Neuronal stem cell (in vitro differentiated cells): ENCODE measurements at regions not wholly inside any gene's neighbourhood (a gene's known extent, or its start where the extent isn't known, plus 50 kb on each side); places are given as distances from the start of the nearest gene placed in this dataset.
A peak's percentile ranks its signal among the peaks of the same experiment; 100 is the strongest.

Experiments used
- DNase-seq: peaks from one replicate; pipeline ENCODE4 v3.0.0-alpha.2; 2013; ENCODE audit warnings: low spot score
- H2AFZ ChIP-seq: one replicate; pipeline ENCODE4 v1.6.1; 2013; ENCODE audit warnings: mild to moderate bottlenecking, low read length, inconsistent platforms
- H2AK5ac ChIP-seq: 2 replicates; pipeline ENCODE4 v1.6.1; 2013; ENCODE audit warnings: low read depth, mild to moderate bottlenecking, inconsistent platforms, low read length, moderate library complexity, mixed read lengths
- H2BK120ac ChIP-seq: 2 replicates; pipeline ENCODE4 v1.6.1; 2013; ENCODE audit warnings: low read depth, mild to moderate bottlenecking, inconsistent platforms, low read length, moderate library complexity, mixed read lengths
- H2BK12ac ChIP-seq: one replicate; pipeline ENCODE4 v1.6.1; 2013; ENCODE audit warnings: low read length, inconsistent platforms
- H2BK15ac ChIP-seq: 2 replicates; pipeline ENCODE4 v1.6.1; 2013; ENCODE audit warnings: mild to moderate bottlenecking, low read length, inconsistent platforms, mixed read lengths
- H2BK5ac ChIP-seq: one replicate; pipeline ENCODE4 v1.6.1; 2013; ENCODE audit warnings: inconsistent platforms, mild to moderate bottlenecking, low read length, moderate library complexity
- H3K14ac ChIP-seq: one replicate; pipeline ENCODE4 v1.6.1; 2013; ENCODE audit warnings: low read length, inconsistent platforms
- H3K18ac ChIP-seq: 2 replicates; pipeline ENCODE4 v1.6.1; 2013; ENCODE audit warnings: low read length, inconsistent platforms
- H3K23ac ChIP-seq: 2 replicates; pipeline ENCODE4 v1.6.1; 2013; ENCODE audit warnings: low read depth, mild to moderate bottlenecking, mixed read lengths, low read length, inconsistent platforms; ENCODE audit not compliant: poor library complexity
- H3K27ac ChIP-seq: replicated peaks from 3 replicates; pipeline ENCODE4 v1.5.1; 2013; ENCODE audit warnings: low read length, inconsistent platforms
- H3K27me3 ChIP-seq, 3 experiments: 2 replicates each; pipeline ENCODE4 v1.6.1; 2013; ENCODE audit warnings: low read length in 3 of 3, mild to moderate bottlenecking in 2 of 3, inconsistent platforms in 1 of 3, low read depth in 1 of 3, mixed read lengths in 1 of 3, moderate library complexity in 1 of 3; ENCODE audit not compliant: control insufficient read depth in 3 of 3, insufficient read depth in 3 of 3
- H3K36me3 ChIP-seq, 2 donors: replicated peaks in 1 of 2; 2 replicates each; pipeline ENCODE4 v1.6.1; 2013; ENCODE audit warnings: low read length in 2 of 2; ENCODE audit not compliant: control insufficient read depth in 2 of 2, insufficient read depth in 2 of 2
- H3K4ac ChIP-seq: 2 replicates; pipeline ENCODE4 v1.6.1; 2013; ENCODE audit warnings: inconsistent platforms, mild to moderate bottlenecking, low read length, moderate library complexity
- H3K4me1 ChIP-seq, 2 donors: 1 replicate in 1 of 2; 2 replicates in 1 of 2; pipeline ENCODE4 v1.6.1; 2013; ENCODE audit warnings: low read length in 2 of 2, low read depth in 1 of 2; ENCODE audit not compliant: control insufficient read depth in 2 of 2, insufficient read depth in 1 of 2
- H3K4me2 ChIP-seq: one replicate; pipeline ENCODE4 v1.6.1; 2013; ENCODE audit warnings: mild to moderate bottlenecking, low read length, inconsistent platforms; ENCODE audit not compliant: insufficient read depth, poor library complexity, severe bottlenecking
- H3K4me3 ChIP-seq, 2 donors: 2 replicates each; pipeline ENCODE4 v1.5.1; 2013; ENCODE audit warnings: low read length in 2 of 2, mild to moderate bottlenecking in 2 of 2, inconsistent platforms in 1 of 2, moderate library complexity in 1 of 2
- H3K79me1 ChIP-seq: one replicate; pipeline ENCODE4 v1.6.1; 2013; ENCODE audit warnings: low read depth, mild to moderate bottlenecking, inconsistent platforms, low read length, moderate library complexity
- H3K9ac ChIP-seq: one replicate; pipeline ENCODE4 v1.6.1; 2013; ENCODE audit warnings: mild to moderate bottlenecking, low read depth, low read length, inconsistent platforms; ENCODE audit not compliant: poor library complexity
- H3K9me3 ChIP-seq, 2 donors: replicated peaks in 1 of 2; 2 replicates each; pipeline versions ENCODE3 to v1.6.1; 2013; ENCODE audit warnings: low read length in 2 of 2, mild to moderate bottlenecking in 2 of 2, inconsistent platforms in 1 of 2, low read depth in 1 of 2, mixed read lengths in 1 of 2, moderate library complexity in 1 of 2; ENCODE audit not compliant: control insufficient read depth in 2 of 2, insufficient read depth in 1 of 2
- H4K8ac ChIP-seq: one replicate; pipeline ENCODE4 v1.6.1; 2013; ENCODE audit warnings: low read depth, mild to moderate bottlenecking, inconsistent platforms, low read length, moderate library complexity
- H4K91ac ChIP-seq: one replicate; pipeline ENCODE4 v1.6.1; 2013; ENCODE audit warnings: low read length, low read depth, mild to moderate bottlenecking, inconsistent platforms; ENCODE audit not compliant: poor library complexity
- WGBS, 2 donors: extraction: QIAGEN DNeasy Blood & Tissue Kit; methylation state at CpG; one replicate each; pipeline ENCODE4 v1.1.7; 2013; ENCODE audit warnings: missing lambda C conversion rate in 2 of 2, mixed read lengths in 1 of 2; ENCODE audit not compliant: insufficient read length in 2 of 2, insufficient replicate concordance in 1 of 2; ENCODE audit errors: extremely low coverage in 2 of 2; 5-methylcytosine and 5-hydroxymethylcytosine counted together

DNA sequence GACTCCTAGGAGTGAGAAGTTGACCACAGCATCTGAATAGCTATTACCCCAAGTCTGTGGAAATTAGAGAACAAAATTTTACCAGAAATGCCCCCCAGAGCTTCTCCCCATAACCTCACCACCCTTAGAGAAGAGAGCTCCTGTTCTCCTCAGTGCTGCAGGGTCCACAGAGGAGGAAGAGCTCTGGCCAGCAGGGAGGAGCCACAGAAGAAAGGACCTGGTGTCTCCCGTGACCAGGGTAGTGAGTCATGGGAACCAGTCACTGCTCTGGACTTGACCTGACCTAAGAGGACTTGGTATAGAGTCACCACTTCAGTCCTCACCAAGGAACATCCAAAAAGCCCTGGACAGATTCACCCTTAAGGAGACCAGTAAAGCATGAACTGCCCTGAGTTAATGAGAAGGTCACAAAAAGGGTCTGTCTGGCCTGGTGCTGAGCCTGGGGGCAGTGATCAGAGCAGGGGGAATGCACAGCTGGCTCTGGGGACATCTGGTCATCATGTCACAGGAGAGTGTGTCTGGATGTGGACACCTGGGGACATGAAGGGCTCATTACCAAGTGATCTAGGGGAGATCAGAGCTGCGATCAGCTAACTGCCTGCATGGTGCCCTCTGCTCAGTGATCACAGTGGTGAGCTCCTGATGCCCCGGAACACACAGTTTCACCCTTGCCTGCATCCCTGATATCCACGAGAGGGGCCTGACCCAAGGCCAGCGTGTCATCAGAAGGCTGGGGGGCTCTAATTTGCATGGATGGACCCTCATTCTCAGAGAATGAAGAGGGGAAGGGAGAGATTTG lies 103.3 kb upstream of the TOP3B start:
- Histone ChIP-seq H3K4me1 (no peaks in the 10 kb centered on the region), H2BK5ac (no peak overlapping the region), H3K14ac (peak overlapping the region; percentile 23), H3K18ac (no peak overlapping the region), H2BK12ac (no peak overlapping the region), H2AK5ac (no peak overlapping the region), H3K27me3 (peaks cover 3 to 55% (median 42%) of the 10 kb centered on the region in 3 experiments), H3K36me3 (no peaks in the 10 kb centered on the region), H4K91ac (no peak overlapping the region), H3K9ac (no peak overlapping the region), H3K4me3 (no peak overlapping the region), H2AFZ (no peak overlapping the region), H2BK15ac (no peak overlapping the region), H3K4ac (no peak overlapping the region), H3K27ac (no peak overlapping the region), H4K8ac (no peak overlapping the region), H3K23ac (peak overlapping the region; percentile 61), H2BK120ac (no peak overlapping the region), H3K79me1 (no peaks in the 10 kb centered on the region), H3K9me3 (peaks cover 0 to 2% of the 10 kb centered on the region in 2 donors), H3K4me2 (no peak overlapping the region)
- WGBS, 2 donors = no CpG with 5 or more reads among the region's 5 CpGs
- DNase-seq = no peak

- H2AFZ ChIP-seq = no peak overlapping the region
- H3K79me1 ChIP-seq = no peaks in the 10 kb centered on the region
- no peak overlapping the region for H3K18ac ChIP-seq
- no peak overlapping the region for H2BK12ac ChIP-seq
- H3K23ac ChIP-seq = peak overlapping the region; percentile 1
- no peaks in the 10 kb centered on the region for H3K4me1 ChIP-seq
- H2AK5ac ChIP-seq = no peak overlapping the region
- no peak overlapping the region for H2BK5ac ChIP-seq
- no peak overlapping the region for H2BK15ac ChIP-seq
- H3K4me3 ChIP-seq = no peak overlapping the region
- H3K27me3 ChIP-seq = peaks cover 3 to 58% (median 50%) of the 10 kb centered on the region in 3 experiments
- H4K91ac ChIP-seq = no peak overlapping the region
- H4K8ac ChIP-seq = no peak overlapping the region
- H3K9me3 ChIP-seq = peaks cover 0 to 2% of the 10 kb centered on the region in 2 donors
- H3K4me2 ChIP-seq = no peak overlapping the region
- no peak overlapping the region for H3K9ac ChIP-seq
- H3K36me3 ChIP-seq = no peaks in the 10 kb centered on the region
- H2BK120ac ChIP-seq = no peak overlapping the region
- no peak overlapping the region for H3K4ac ChIP-seq
- H3K14ac ChIP-seq = no peak overlapping the region
- no peak for DNase-seq
- WGBS, 2 donors = no CpG with 5 or more reads among the region's 4 CpGs
- H3K27ac ChIP-seq = no peak overlapping the region
Measured at GRCh38 chr22:22084089-22084711, 101.6 kb upstream of the TOP3B start.

DNA sequence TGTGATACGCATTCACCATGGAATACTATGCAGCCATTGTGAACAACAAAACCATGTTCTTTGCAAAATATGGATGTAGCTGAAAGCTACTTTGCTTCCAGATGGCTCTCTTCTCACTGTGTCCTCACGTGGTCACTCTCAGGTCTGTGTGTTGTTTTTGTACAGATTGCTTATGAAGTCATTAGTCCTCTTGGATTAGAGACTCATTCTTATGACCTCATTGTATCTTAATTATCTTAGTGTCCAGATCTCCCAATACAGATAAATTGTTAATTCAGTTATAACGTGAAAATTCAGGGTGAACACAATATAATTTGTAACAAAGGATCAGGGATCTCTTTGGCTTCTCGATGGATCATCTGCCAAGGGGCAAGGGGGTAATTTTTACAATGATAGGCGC lies 100.4 kb upstream of the TOP3B start:
- Histone ChIP-seq H2BK15ac (no peak overlapping the region), H3K4ac (no peak overlapping the region), H3K4me1 (no peaks in the 10 kb centered on the region), H3K9ac (no peak overlapping the region), H2AFZ (no peak overlapping the region), H3K27me3 (peaks cover 3 to 52% (median 40%) of the 10 kb centered on the region in 3 experiments), H2BK5ac (no peak overlapping the region), H3K79me1 (no peaks in the 10 kb centered on the region), H3K36me3 (no peaks in the 10 kb centered on the region), H3K9me3 (peaks cover 0 to 2% of the 10 kb centered on the region in 2 donors), H3K18ac (no peak overlapping the region), H4K8ac (no peak overlapping the region), H3K14ac (no peak overlapping the region), H3K4me2 (no peak overlapping the region), H2BK12ac (no peak overlapping the region), H2BK120ac (no peak overlapping the region), H3K27ac (no peak overlapping the region), H3K4me3 (no peak overlapping the region), H3K23ac (no peak overlapping the region), H2AK5ac (no peak overlapping the region), H4K91ac (no peak overlapping the region)
- no peak for DNase-seq
- no CpG with 5 or more reads among the region's 5 CpGs for WGBS, 2 donors

DNA sequence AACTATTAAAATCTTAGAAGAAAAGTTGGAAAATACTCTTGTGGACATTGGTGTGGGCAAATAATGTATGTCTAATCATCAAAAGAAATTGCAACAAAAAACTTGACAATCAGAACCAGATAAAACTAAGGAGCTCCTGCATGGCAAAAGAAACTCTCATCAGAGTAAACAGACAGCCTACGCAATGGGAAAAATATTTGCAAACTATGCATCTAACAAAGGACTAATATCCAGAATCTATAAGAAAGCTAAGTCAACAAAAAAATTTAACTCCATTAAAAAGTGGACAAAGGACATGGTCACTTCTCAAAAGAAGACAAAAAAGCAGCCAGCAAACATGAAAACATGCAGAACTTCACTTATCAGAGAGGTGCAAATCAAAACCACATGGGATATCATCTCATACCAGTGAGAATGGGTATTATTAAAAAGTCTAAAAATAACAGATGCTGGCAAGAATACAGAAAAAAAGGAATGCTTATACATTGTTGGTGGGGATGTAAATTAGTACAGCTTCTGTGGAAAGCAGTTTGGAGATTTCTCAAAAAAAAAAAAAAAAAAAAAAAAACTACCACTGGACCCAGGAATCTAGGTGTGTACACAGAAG lies 99.7 kb upstream of the TOP3B start:
- Histone ChIP-seq H4K91ac (no peak overlapping the region), H3K14ac (no peak overlapping the region), H3K79me1 (no peaks in the 10 kb centered on the region), H3K36me3 (no peaks in the 10 kb centered on the region), H3K4me3 (no peak overlapping the region), H3K4me2 (no peak overlapping the region), H3K4ac (no peak overlapping the region), H2BK120ac (no peak overlapping the region), H3K4me1 (no peaks in the 10 kb centered on the region), H3K9ac (no peak overlapping the region), H2BK5ac (no peak overlapping the region), H2BK12ac (no peak overlapping the region), H2BK15ac (no peak overlapping the region), H3K27ac (no peak overlapping the region), H3K23ac (no peak overlapping the region), H3K9me3 (no peaks in the 10 kb centered on the region), H4K8ac (no peak overlapping the region), H3K18ac (no peak overlapping the region), H2AK5ac (no peak overlapping the region), H3K27me3 (peaks cover 3 to 52% (median 43%) of the 10 kb centered on the region in 3 experiments), H2AFZ (no peak overlapping the region)
- DNase-seq = no peak
- no CpG with 5 or more reads among the region's 1 CpG for WGBS, 2 donors
